ENCODE measurements at regions not wholly inside any gene's neighbourhood (a gene's known extent, or its start where the extent isn't known, plus 50 kb on each side); places are given as distances from the start of the nearest gene placed in this dataset.

- no peak for DNase-seq (ENCODE audit: extremely low spot score)
- H3K4me1 ChIP-seq (ENCODE audit: insufficient read depth), result no peaks in the 10 kb centered on the region
- no peak overlapping the region for H3K4me3 ChIP-seq (ENCODE audit: low read depth, low read length)
- no peaks in the 10 kb centered on the region for H3K36me3 ChIP-seq (ENCODE audit: insufficient read depth)
- 72% methylated on average over 8 of the region's 8 CpGs for WGBS
- H3K27ac ChIP-seq (ENCODE audit: low read depth), result no peak overlapping the region
Measured at GRCh38 chr2:41940060-41940744, 107.6 kb upstream of the PKDCC start.

GRCh38 chr2:41940745-41941063, 107.1 kb upstream of the PKDCC start:
- no peaks in the 10 kb centered on the region for H3K36me3 ChIP-seq (ENCODE audit: insufficient read depth)
- DNase-seq (ENCODE audit: extremely low spot score), result no peak

GRCh38 chr2:41941831-41942230, 106.0 kb upstream of the PKDCC start:
- no peaks in the 10 kb centered on the region for H3K36me3 ChIP-seq (ENCODE audit: insufficient read depth)
- H3K4me3 ChIP-seq (ENCODE audit: low read depth, low read length), result no peak overlapping the region
- H3K4me1 ChIP-seq (ENCODE audit: insufficient read depth), result no peaks in the 10 kb centered on the region
- H3K27ac ChIP-seq (ENCODE audit: low read depth), result no peak overlapping the region
- 84% methylated on average over 3 of the region's 3 CpGs for WGBS
- DNase-seq (ENCODE audit: extremely low spot score), result no peak

More at GRCh38 chr2:41940745-41941063, 107.1 kb upstream of the PKDCC start:
- WGBS, result 43% methylated on average over 6 of the region's 6 CpGs
- Histone ChIP-seq H3K4me1 (ENCODE audit: insufficient read depth) (no peaks in the 10 kb centered on the region), H3K27ac (ENCODE audit: low read depth) (no peak overlapping the region), H3K4me3 (ENCODE audit: low read depth, low read length) (no peak overlapping the region)

GRCh38 chr2:41942278-41942677, 105.5 kb upstream of the PKDCC start:
- Histone ChIP-seq H3K27ac (ENCODE audit: low read depth) (no peak overlapping the region), H3K36me3 (ENCODE audit: insufficient read depth) (no peaks in the 10 kb centered on the region), H3K4me1 (ENCODE audit: insufficient read depth) (no peaks in the 10 kb centered on the region), H3K4me3 (ENCODE audit: low read depth, low read length) (no peak overlapping the region)
- DNase-seq (ENCODE audit: extremely low spot score), result no peak

GRCh38 chr2:41943159-41943558, 104.7 kb upstream of the PKDCC start:
- WGBS, result 72% methylated on average over 1 of the region's 1 CpG
- H3K36me3 ChIP-seq (ENCODE audit: insufficient read depth), result no peaks in the 10 kb centered on the region
- no peak for DNase-seq (ENCODE audit: extremely low spot score)
- no peak overlapping the region for H3K27ac ChIP-seq (ENCODE audit: low read depth)
- H3K4me3 ChIP-seq (ENCODE audit: low read depth, low read length), result no peak overlapping the region
- no peaks in the 10 kb centered on the region for H3K4me1 ChIP-seq (ENCODE audit: insufficient read depth)

- Histone ChIP-seq H3K36me3 (ENCODE audit: insufficient read depth) (no peaks in the 10 kb centered on the region), H3K4me3 (ENCODE audit: low read depth, low read length) (no peak overlapping the region), H3K27ac (ENCODE audit: low read depth) (no peak overlapping the region), H3K4me1 (ENCODE audit: insufficient read depth) (no peaks in the 10 kb centered on the region)
- DNase-seq (ENCODE audit: extremely low spot score), result no peak
- WGBS, result 75% methylated on average over 9 of the region's 9 CpGs
Measured at GRCh38 chr2:41944220-41944880, 103.5 kb upstream of the PKDCC start.

GRCh38 chr2:41947701-41948396, 100.0 kb upstream of the PKDCC start:
- Histone ChIP-seq H3K36me3 (ENCODE audit: insufficient read depth) (no peaks in the 10 kb centered on the region), H3K27ac (ENCODE audit: low read depth) (no peak overlapping the region), H3K4me3 (ENCODE audit: low read depth, low read length) (no peak overlapping the region), H3K4me1 (ENCODE audit: insufficient read depth) (no peaks in the 10 kb centered on the region)
- no peak for DNase-seq (ENCODE audit: extremely low spot score)
- 15% methylated on average over 11 of the region's 11 CpGs for WGBS

GRCh38 chr2:41948397-41948763, 99.4 kb upstream of the PKDCC start:
- no peak overlapping the region for H3K4me3 ChIP-seq (ENCODE audit: low read depth, low read length)
- no peaks in the 10 kb centered on the region for H3K4me1 ChIP-seq (ENCODE audit: insufficient read depth)
- no peak for DNase-seq (ENCODE audit: extremely low spot score)
- 77% methylated on average over 3 of the region's 3 CpGs for WGBS
- H3K36me3 ChIP-seq (ENCODE audit: insufficient read depth), result no peaks in the 10 kb centered on the region
- no peak overlapping the region for H3K27ac ChIP-seq (ENCODE audit: low read depth)

GRCh38 chr2:41949091-41949882, 98.5 kb upstream of the PKDCC start:
- Histone ChIP-seq H3K27ac (ENCODE audit: low read depth) (no peak overlapping the region), H3K4me1 (ENCODE audit: insufficient read depth) (no peaks in the 10 kb centered on the region), H3K36me3 (ENCODE audit: insufficient read depth) (no peaks in the 10 kb centered on the region), H3K4me3 (ENCODE audit: low read depth, low read length) (no peak overlapping the region)
- DNase-seq (ENCODE audit: extremely low spot score), result no peak
- 69% methylated on average over 7 of the region's 7 CpGs for WGBS

- WGBS, result 73% methylated on average over 4 of the region's 4 CpGs
Measured at GRCh38 chr2:41949883-41950665, 97.7 kb upstream of the PKDCC start.

GRCh38 chr2:41950666-41950960, 97.2 kb upstream of the PKDCC start:
- Histone ChIP-seq H3K36me3 (ENCODE audit: insufficient read depth) (no peaks in the 10 kb centered on the region), H3K4me1 (ENCODE audit: insufficient read depth) (no peaks in the 10 kb centered on the region), H3K4me3 (ENCODE audit: low read depth, low read length) (no peak overlapping the region), H3K27ac (ENCODE audit: low read depth) (no peak overlapping the region)
- WGBS, result 79% methylated on average over 1 of the region's 1 CpG
- DNase-seq (ENCODE audit: extremely low spot score), result no peak

More at GRCh38 chr2:41949883-41950665, 97.7 kb upstream of the PKDCC start:
- Histone ChIP-seq H3K4me3 (ENCODE audit: low read depth, low read length) (no peak overlapping the region), H3K36me3 (ENCODE audit: insufficient read depth) (no peaks in the 10 kb centered on the region), H3K27ac (ENCODE audit: low read depth) (no peak overlapping the region), H3K4me1 (ENCODE audit: insufficient read depth) (no peaks in the 10 kb centered on the region)
- DNase-seq (ENCODE audit: extremely low spot score), result no peak

- H3K36me3 ChIP-seq (ENCODE audit: insufficient read depth), result no peaks in the 10 kb centered on the region
- no peaks in the 10 kb centered on the region for H3K4me1 ChIP-seq (ENCODE audit: insufficient read depth)
- no peak overlapping the region for H3K27ac ChIP-seq (ENCODE audit: low read depth)
- WGBS, result 82% methylated on average over 16 of the region's 16 CpGs
- DNase-seq (ENCODE audit: extremely low spot score), result no peak
- H3K4me3 ChIP-seq (ENCODE audit: low read depth, low read length), result no peak overlapping the region
Measured at GRCh38 chr2:41954304-41955291, 93.2 kb upstream of the PKDCC start.
